GM12892 (cell line): ENCODE measurements at regions not wholly inside any gene's neighbourhood (a gene's known extent, or its start where the extent isn't known, plus 50 kb on each side); places are given as distances from the start of the nearest gene placed in this dataset.

Source experiments
- POLR2A ChIP-seq: IDR thresholded peaks from 2 replicates; pipeline ENCODE4 v1.6.1; 2011; ENCODE audit warnings: low read depth, low read length, control low read depth
- POLR2AphosphoS5 ChIP-seq: IDR thresholded peaks from 2 replicates; pipeline ENCODE4 v1.6.1; 2011; ENCODE audit warnings: low read depth, low read length, control low read depth

GRCh38 chrX:51395480-51395809 is 62.8 kb downstream of the NUDT10 start:
- TF ChIP-seq POLR2AphosphoS5 (no peak), POLR2A (no peak)
